ENCODE measurements at regions not wholly inside any gene's neighbourhood (a gene's known extent, or its start where the extent isn't known, plus 50 kb on each side); places are given as distances from the start of the nearest gene placed in this dataset.
A peak's percentile ranks its signal among the peaks of the same experiment; 100 is the strongest.

DNA sequence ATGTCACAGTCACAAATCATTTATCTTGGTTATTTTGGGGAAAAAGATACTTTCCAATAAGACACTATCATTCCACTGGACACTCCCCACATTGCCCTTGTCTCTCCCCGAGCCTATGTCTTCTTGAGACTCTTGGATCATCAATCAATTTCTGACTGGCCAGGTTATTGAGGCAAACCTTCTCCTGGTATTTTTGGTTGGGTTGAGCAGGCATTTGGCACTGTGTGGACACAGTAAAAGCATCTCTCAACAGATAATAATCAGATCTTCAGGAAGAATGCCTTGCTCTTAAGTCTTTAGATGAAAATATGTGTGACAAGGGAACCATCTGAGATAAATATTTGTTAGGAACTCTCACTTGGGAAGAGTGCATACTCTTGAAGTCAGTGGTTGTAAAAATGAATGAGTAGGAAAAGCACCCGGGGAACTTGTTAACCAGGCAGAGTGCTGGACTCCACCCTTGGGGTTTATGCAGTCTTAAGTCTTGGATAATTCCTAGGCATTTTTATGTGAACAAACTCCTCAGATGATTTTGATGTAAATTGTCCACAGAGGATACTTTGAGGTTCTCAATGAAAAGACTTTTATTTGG is 223.8 kb upstream of the CLINT1 start:
- no peak for DNase-seq

DNA sequence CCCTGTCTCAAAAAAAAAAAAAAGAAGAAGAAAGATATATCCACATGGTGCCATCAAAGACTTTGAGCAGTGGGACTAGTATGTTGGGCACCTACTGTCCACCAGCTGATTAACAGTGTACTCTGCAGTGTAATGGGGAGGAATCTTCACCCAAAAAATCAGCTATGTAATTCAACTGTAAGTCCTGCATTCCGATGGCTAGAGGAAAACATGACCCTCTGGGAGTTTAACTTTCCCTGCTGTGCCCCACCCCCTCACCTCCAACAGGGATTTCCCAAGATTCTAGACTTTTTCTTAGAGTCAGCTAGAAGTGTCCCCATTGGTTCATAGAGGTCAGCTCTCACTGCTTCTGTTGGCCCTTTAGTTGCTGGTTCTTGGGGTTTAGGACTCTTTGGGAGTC is 221.2 kb upstream of the CLINT1 start:
- no peak for DNase-seq

DNA sequence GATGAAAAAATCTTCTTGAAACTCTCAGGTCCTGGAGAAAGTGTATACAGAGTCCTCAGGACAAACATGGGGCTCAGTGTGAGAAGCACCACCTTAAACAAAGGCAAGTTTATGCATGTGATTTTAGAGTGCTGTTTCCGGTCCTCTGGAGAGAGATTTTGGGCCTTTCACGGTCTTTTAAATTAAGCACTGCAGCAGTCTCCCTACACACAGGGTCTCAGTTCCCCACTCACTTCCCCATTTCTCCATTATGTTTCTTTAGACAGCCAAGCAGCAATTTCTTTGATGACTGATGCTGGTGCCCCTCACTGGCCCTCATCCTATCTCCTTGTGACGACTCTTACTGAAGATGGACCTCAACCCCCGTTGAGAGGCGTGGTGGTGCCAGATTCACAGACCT is 220.2 kb upstream of the CLINT1 start:
- no peak for DNase-seq

DNA sequence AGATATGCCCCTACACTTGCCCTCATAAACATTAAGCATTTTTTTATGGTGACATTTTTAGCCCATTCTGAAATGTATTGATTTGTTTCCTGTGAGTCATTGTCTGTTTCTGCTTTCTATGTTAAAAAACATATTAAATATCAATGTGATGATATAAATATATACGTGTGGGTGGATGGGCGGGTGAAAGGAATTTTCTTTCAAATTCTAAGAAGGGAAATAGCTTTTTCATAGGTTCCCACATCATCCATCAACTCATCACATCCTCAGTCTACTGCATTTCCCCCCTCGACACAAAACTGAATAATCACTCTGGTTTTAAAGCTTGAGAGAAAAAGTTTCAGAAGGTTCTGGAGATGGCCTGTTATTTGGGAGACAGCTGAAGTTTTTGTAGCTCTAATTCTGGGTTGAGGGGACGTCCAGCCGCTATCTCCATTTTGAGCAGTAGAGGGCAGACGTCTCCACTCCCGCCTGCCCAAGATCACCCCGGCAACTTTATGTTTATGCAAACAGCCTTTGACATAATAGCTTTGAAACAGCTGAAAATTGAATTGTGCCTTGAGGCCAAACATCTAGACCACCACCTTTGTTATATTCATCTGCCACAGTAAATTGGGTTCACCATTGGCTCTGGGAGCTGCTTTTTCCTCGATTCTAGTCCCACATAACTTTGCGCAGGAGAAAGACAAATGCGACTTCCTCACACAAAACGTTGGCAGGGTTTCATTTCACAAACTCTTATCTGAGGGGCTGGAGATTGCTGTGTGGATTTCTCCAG is 216.2 kb upstream of the CLINT1 start:
- peak; percentile 62 for DNase-seq

DNA sequence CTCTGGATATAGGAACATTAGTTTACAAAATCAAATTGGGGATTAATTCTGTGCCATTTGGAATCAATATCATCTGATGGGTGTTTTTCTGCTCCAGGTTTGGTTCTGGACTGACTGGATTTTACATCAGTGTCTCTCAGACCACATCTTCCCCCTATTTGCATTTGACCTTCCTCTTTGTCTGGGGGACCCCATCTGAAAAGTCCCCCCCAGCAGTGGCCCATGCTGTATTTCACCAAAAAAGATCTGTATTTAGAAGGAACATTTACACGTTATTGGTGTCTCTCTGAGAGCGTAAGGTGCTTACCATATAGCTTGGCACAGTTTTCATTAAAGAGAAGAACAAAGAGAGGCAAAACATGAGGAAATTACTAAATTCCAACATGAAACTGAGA is 215.6 kb upstream of the CLINT1 start:
- no peak for DNase-seq

DNA sequence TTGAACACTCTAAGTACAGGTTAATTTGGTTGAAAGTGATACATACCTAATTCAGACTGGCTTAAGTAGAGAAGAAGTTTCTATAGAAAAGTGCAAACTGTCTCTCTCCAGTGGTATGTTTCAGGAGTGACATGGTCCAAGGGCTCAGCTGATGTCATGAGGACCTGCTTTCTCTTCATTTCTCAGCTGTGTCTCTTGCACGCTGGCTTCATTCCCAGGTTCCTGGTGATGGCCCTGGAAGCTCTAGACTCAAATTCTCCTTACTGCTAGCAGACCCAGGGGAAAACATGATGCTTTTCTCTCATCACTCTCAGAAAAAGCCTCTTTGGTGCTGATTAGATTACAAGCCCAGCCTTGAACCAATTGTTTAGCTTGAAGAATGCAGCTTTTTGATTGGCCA is 211.9 kb upstream of the CLINT1 start:
- DNase-seq: no peak

DNA sequence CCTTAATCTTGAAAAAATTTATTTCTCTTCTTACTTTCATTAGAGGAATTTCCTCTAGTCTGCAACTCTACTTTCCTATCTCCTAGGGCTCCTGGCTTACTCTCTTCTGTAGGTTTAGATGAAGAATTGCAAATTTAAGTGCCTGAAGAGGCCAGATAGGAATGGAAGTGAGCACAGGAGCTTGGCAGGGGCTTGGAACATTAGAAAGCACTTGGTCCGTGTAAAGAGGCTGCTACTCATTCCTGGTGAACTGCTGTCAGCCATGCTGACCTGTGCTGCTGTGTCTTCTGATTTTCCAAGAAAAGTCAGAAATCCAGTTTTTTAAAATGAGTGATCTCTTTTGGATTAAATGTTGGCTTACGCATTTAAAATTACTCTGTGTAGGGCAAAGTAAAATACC is 210.9 kb upstream of the CLINT1 start:
- no peak for DNase-seq

DNA sequence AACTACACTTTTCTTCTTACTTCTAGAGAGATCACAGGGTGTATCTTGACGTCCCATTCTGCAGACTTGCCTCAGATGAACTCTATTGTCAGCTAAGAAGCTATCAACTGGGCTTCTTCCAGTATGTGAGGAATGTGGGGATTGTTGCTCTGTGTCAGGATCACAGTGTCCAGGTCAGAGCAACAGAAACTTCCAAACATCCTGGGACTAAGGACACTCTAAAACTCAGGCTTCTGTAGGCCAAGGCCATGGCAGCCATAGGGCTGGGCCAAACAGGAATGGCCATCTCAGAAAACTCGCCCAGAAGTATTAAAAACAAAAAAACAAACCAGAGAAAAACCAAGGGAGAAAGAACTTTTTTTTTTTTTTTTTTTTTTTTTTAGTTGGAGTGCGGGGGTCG is 210.0 kb upstream of the CLINT1 start:
- DNase-seq: no peak

DNA sequence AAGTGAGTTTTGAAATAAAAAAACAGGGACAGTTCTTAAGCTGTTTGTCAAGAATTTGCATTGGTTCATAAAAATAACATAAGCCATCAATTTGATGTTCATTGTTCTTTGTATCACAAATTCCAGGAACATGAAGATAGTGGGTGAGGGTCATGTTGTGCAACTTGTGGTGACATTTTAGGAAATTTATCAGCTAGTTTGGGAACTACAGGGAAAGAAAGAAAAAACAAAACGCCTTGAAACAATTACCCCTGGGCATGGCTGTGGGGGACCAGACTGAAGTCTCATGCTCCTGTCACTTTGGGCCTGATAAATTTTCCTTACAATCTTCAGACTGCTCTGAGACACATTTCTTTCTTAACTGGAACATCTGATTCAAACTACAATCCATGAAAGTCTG is 207.1 kb upstream of the CLINT1 start:
- DNase-seq: no peak

DNA sequence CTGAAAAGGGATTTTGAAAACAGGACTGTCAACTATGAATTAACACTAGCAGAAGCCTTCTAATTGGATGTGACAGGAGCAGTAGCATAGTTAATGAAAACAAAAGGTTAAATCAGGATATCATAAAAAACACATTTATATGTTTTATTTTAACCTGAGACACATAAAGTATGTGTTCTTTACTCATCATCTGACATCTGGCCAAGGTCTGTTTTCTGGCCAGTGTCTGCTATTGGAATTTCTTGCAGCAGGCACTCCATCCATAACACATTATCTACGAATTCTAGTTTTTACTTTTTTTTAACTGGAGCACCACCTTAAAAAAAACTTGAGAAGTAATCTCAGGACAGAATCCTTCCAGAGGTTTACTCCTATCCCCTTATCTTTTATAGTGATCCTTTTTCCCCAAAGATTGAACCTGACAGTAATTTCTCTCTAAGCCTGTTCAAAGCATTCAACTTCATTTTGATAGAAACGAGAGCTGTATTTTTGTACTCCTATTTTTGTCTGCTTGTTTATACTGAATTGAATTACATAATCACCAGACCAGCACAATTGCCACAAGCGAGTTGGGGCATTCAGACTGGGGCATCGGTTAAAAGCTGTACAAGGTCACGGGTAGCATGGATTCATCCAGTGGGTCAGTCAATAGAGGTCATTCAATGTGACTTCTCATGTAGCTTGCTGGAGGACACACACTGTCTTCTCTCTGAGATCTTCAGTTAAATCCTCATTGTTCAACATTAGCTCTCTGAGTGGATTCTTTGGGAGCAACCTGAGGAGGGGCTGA is 205.6 kb upstream of the CLINT1 start:
- DNase-seq: no peak

DNA sequence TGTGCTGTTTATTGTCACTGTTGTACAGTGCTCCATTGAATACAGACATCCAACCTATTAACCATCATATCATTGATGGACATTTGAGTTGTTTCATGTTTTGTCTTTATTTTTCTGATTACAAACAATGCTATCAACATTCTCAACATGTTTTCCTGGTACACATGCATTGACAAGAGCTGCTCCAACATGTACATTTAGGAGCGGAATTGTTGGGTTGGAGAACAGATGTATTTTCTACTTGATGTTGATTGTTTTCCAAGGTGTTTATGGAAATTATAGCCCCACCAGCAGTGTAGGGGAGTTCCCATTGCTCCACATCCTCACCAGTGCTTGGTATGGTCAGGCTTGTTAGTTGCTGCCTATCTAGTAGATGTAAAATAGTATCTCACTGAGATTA is 204.1 kb upstream of the CLINT1 start:
- no peak for DNase-seq

DNA sequence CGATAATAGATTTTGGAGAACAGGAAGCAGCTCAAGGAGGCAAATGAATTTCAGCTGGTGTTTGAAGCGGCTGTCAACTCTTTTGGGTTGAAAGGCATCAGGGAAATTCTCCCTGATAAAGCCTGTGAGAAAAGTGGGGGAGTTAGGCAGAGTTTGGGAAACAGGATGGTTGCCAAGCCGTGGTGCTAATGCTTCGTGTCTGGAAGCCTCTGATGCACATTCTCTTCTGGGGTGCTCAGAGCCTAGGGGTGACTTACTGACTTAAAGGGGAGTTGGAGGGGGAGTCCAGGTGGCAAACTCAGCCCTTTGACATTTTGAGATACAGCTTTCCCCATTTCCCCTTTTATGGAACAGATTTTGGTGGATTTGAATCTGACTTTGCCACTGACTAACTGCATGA is 202.5 kb upstream of the CLINT1 start:
- no peak for DNase-seq

DNA sequence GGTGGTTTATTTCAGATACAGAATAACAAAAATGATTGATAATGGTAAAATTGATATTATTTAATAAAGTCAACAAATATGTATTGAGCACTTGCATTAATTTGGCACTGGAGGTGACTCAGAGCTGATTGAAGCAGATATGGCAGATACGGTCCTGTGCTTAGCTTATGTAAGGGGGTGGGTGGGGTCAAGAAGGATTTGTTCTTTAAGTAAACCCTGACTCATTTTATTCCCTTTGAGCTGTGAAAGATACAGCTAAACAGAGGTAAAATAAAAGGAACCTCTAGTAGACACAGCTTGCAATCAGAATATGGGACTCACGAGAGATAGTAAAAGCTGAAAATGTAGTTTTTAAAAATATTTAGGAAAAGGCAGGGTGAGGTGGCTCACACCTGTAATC is 201.3 kb upstream of the CLINT1 start:
- DNase-seq: no peak

DNA sequence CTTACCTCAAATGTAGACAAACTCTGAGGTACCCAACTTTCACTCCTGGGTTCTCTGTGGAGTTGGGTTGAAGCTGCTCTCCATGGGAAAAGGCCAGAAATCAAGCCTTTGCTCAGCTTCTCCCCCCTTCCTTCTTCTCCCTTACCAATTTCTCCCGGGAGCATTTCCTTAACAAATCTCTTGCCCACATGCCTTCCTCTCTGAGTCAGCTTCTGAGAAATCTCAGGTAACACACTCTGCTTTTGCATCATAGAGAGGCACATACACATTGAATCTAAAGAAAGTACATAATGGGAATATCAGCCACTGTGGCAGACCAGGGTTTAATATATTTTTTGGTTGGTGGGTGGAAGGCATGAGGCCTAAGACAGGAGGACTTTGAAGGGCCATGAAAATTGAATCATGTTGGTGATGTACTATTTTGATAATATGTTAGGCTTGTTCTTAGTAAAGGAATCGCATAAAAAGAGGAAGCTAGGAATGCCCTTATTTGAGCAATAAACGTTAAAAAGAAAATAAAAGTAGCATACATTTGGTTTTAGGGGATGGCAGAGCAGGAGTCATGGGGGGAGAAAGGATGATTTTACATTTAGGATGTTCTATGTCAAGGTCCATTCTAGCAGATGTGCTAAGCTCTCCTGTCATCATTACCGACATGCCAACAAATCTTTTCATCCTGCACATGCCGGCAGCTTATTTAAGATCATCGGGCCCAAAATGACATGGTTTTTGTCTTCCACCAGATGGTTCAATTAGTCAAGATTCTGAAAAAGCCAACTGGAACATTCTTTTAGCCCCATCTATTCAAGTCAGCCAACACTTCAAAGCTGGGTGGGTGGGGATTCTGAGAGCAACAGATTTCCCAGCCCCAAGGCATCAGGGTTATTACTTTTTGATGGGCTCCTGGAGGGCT is 199.5 kb upstream of the CLINT1 start:
- no peak for DNase-seq

DNA sequence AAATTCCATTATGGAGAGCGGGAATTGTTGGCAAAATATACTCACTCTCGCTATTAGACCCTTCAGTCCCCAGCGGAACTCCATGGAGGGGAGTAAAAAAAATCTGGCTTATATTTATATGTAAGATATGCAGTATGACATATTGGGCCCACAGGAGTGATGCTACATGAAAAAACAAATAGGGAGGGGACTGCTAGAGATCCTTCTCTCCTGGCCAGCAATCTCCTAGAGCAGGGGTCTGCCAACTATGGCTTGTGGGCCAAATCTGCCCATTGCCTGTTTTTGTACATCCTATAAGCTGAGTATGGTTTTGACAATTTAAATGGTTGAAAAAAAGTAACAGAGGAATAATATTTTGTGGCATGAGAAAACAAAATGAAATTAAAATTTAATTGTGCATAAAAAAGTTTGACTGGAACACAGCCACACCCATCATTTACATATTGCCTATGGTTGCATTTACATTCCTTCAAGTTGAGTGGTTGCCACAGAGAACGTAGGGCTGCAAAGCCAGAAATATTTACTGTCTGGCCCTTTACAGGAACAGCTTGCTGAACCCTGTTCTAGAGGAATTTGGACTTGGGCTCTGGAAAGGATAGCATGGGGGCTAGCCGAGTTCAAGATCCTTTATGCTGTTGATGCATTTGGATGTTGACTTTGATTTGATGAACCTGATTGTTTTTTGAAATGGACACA is 197.3 kb upstream of the CLINT1 start:
- no peak for DNase-seq

DNA sequence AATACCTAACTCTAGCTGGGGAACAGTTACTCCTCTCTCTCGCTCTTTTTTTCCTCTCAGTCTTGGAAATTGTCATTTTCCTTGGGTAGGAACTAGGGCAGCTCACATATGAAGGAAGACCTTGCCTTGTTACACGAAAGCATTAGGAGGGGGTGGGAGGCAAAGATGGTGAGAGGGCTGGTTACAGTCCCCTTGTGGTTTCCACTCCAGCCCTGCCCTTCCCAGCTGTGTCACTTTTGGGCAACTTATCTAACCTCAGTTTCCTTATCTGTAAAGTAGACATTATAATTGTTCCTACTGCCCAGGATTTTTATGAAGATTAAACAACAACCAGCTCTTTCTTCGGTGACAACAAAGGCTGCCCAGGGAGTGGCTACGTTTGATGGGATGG is 196.2 kb upstream of the CLINT1 start:
- DNase-seq: no peak

DNA sequence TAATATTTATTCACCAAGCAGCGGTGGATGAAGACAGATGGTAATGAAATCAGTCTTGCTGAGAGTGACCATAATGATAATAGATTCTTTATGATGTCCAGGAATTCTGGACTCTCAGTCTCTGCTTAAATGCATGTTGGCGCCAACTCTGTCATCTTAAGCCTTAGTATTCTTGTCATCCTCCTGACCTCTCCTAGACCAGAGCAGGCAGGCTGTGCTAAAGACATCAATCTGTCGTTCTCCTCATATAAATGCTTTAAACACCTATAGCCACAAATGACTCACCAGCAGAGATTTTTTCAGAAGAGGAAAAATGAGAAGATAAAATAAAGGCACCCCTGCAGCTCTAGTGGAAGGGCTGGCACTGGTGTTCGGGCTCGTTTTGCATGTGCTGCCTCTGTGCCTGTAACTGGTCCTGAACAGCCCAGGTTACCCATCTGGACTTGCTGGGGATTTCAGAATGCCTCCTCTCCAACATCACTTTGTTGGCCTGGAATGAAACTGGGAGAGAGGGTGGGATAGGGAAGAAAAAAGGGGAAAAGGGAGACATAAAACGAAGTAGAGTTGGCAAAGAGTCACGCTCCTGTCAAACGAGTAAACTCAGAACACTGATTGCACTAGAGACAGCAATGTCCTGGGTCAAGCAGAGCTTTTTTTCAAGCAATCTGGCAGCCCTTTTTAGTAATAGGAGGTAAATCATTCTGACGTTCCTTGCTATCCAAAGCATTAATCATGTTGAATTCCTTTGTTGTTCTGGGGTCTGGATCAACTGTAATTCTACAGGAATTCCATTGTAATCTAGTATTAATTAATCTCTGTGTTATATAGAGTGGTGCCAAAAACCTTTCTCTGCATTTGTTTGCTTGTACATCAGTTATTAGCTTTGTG is 195.5 kb upstream of the CLINT1 start:
- DNase-seq: no peak

DNA sequence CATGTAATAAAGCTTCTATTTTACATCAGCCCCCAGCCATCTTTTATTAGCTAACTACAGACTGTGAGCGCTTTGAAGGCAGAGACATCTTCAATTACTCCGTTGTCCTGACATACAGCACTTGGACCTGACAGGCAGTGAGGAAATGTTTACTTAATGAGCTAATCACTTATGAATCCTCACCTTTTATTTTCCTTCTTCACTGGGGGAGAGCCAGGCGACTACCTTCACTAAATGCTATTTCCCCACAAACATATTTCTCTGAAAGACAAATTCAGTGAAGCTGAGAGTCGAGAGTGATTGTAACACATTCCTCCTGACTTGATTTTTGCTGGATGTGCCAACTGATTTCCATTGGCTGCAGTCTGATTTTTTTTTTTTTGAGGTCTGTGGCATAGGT is 192.1 kb upstream of the CLINT1 start:
- no peak for DNase-seq

DNA sequence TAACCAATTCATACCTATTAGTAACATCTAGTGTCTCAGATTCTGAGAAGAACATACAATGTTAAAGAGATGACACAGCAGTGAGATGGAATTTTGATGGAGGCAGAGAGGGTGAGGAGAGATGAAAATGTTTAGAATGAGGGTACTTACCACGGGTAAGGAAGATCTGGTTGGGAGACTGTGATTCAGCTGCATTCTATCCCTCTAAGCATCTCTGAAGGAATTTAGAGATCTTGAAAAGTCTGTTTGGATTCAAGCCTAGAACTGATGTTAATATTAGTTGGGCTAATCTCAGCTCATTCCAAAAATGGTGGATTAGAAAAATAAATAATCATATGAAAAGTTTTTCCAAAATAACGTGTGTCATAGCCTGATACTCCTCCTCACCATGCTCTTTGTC is 191.5 kb upstream of the CLINT1 start:
- DNase-seq: no peak

DNA sequence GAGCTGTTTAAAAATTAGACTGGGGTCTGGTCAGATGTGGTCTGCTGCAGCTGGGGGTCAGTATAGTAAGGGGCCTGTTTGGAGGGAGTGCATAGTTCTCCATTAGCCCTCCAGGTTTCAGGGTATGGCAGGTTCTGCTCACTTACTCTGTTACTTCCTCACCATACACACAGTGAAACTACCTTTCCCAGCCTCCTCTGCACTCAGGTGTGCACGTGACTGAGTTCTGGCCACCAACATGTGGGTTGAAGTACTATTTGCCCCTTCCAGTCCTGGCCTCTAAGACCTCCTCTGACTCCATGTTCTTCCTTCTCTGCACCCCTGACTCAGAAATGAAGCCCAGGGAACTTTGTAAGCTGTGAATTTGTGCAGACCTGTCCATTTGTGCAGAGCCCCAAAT is 190.5 kb upstream of the CLINT1 start:
- no peak for DNase-seq

DNA sequence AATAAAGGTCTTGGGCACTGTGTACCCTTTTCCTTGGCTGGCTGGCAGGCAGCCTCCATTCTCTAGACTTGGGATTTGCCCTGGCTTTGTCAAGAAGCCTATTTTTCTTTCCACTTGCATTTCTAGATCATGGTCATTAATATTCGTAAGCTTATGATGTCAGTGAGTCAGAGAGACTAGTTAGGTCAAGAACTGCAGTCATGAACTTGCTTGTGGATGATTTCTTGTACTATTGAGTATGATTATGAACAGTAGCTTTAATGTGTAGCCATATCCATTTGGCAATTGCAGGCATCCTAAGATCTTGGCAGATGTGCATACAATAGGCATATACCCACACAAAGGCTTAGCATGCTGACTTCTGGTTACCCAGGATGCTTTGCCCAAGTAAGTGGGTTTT is 186.8 kb upstream of the CLINT1 start:
- DNase-seq: no peak
